VCaP (cell line): ENCODE measurements at regions not wholly inside any gene's neighbourhood (a gene's known extent, or its start where the extent isn't known, plus 50 kb on each side); places are given as distances from the start of the nearest gene placed in this dataset.

ENCODE experiments used
- H3K27ac ChIP-seq: fragments of 450-650 bp; 2 replicates; pipeline ENCODE4 v1.5.1; 2017
- CTCF ChIP-seq: fragments of 450-650 bp; conservative IDR thresholded peaks from 2 replicates; pipeline ENCODE4 v1.5.1; 2017; ENCODE audit warnings: mild to moderate bottlenecking, moderate library complexity

GRCh38 chr20:11252447-11252846, 578.6 kb upstream of the JAG1 start:
- TF ChIP-seq CTCF = no peak
- no peak overlapping the region for H3K27ac ChIP-seq

GRCh38 chr20:11255455-11255854, 581.7 kb upstream of the JAG1 start:
- TF ChIP-seq CTCF = no peak
- no peak overlapping the region for H3K27ac ChIP-seq

- TF ChIP-seq CTCF = no peak
- no peak overlapping the region for H3K27ac ChIP-seq
Observed at GRCh38 chr20:11255860-11256259, 582.1 kb upstream of the JAG1 start.

GRCh38 chr20:11260611-11261010, 586.8 kb upstream of the JAG1 start:
- TF ChIP-seq CTCF = no peak
- H3K27ac ChIP-seq = no peak overlapping the region

GRCh38 chr20:11261533-11262000, 587.8 kb upstream of the JAG1 start:
- H3K27ac ChIP-seq = no peak overlapping the region
- TF ChIP-seq CTCF = no peak

GRCh38 chr20:11266571-11266970, 592.8 kb upstream of the JAG1 start:
- no peak for TF ChIP-seq CTCF
- H3K27ac ChIP-seq = no peak overlapping the region

- no peak for TF ChIP-seq CTCF
- no peak overlapping the region for H3K27ac ChIP-seq
Observed at GRCh38 chr20:11267131-11267761, 593.4 kb upstream of the JAG1 start.
